ENCODE measurements at regions not wholly inside any gene's neighbourhood (a gene's known extent, or its start where the extent isn't known, plus 50 kb on each side); places are given as distances from the start of the nearest gene placed in this dataset.

- Histone ChIP-seq H3K27me3 (no peaks in the 10 kb centered on the region), H3K4me3 (no peak overlapping the region), H3K4me1 (peaks cover 0 to under 1% (median 0%) of the 10 kb centered on the region in 3 donors), H3K9me3 (no peaks in the 10 kb centered on the region), H3K36me3 (no peaks in the 10 kb centered on the region), H3K27ac (no peak overlapping the region)
- TF ChIP-seq POLR2AphosphoS5 (IDR thresholded peaks at IDR 0.05) = no peak
- no peak for TF ChIP-seq EP300 (IDR thresholded peaks at IDR 0.05)
- TF ChIP-seq POLR2A (IDR thresholded peaks at IDR 0.05) = no peak
- no peak for TF ChIP-seq CTCF (IDR thresholded peaks at IDR 0.05)
- ATAC-seq = no peak
Measured at GRCh38 chrX:51798701-51799100, 55.5 kb downstream of the GSPT2 start.

- no peak for ATAC-seq
Measured at GRCh38 chrX:51802917-51803688, 59.9 kb downstream of the GSPT2 start.

GRCh38 chrX:51803833-51804232 lies 60.6 kb downstream of the GSPT2 start:
- Histone ChIP-seq H3K36me3 (no peaks in the 10 kb centered on the region), H3K27me3 (no peaks in the 10 kb centered on the region), H3K4me3 (peak overlapping the region in 1 of 2 donors; percentile 59), H3K27ac (no peak overlapping the region), H3K9me3 (no peaks in the 10 kb centered on the region), H3K4me1 (peaks cover 0 to 7% (median 0%) of the 10 kb centered on the region in 3 donors)
- no peak for ATAC-seq
- no peak for TF ChIP-seq POLR2AphosphoS5 (IDR thresholded peaks at IDR 0.05)
- no peak for TF ChIP-seq CTCF (IDR thresholded peaks at IDR 0.05)
- no peak for TF ChIP-seq EP300 (IDR thresholded peaks at IDR 0.05)
- no peak for TF ChIP-seq POLR2A (IDR thresholded peaks at IDR 0.05)
- 26 to 67% methylated on average over 2 to 3 of the region's 3 CpGs for WGBS, 2 donors (ENCODE audit: low coverage in 1 of 2)

More at GRCh38 chrX:51802917-51803688, 59.9 kb downstream of the GSPT2 start:
- H3K4me3 ChIP-seq = peak overlapping the region; percentile 59 to 98
- H3K4me1 ChIP-seq = peaks cover 0 to 7% (median 0%) of the 10 kb centered on the region in 3 donors
- peak overlapping the region in 3 of 4 donors; percentile 55 to 61 (median 61) for H3K27ac ChIP-seq
- H3K27me3 ChIP-seq = no peaks in the 10 kb centered on the region
- no peaks in the 10 kb centered on the region for H3K9me3 ChIP-seq
- WGBS, 2 donors (ENCODE audit: low coverage in 1 of 2) = 0 to 8% methylated on average over 15 to 22 of the region's 26 CpGs
- TF ChIP-seq POLR2AphosphoS5 (IDR thresholded peaks at IDR 0.05) = no peak
- no peak for TF ChIP-seq CTCF (IDR thresholded peaks at IDR 0.05)
- TF ChIP-seq POLR2A (IDR thresholded peaks at IDR 0.05) = no peak
- TF ChIP-seq EP300 (IDR thresholded peaks at IDR 0.05) = no peak
- no peaks in the 10 kb centered on the region for H3K36me3 ChIP-seq

GRCh38 chrX:51804741-51805140 lies 61.5 kb downstream of the GSPT2 start:
- WGBS, 2 donors (ENCODE audit: low coverage in 1 of 2) = 53 to 82% methylated on average over 2 to 5 of the region's 5 CpGs

More at GRCh38 chrX:51804741-51805140, 61.5 kb downstream of the GSPT2 start:
- H3K4me1 ChIP-seq = peaks cover 0 to 7% (median 0%) of the 10 kb centered on the region in 3 donors
- no peak overlapping the region for H3K4me3 ChIP-seq
- no peak for ATAC-seq
- no peak overlapping the region for H3K27ac ChIP-seq
- no peaks in the 10 kb centered on the region for H3K9me3 ChIP-seq
- TF ChIP-seq POLR2A (IDR thresholded peaks at IDR 0.05) = no peak
- TF ChIP-seq CTCF (IDR thresholded peaks at IDR 0.05) = no peak
- no peak for TF ChIP-seq POLR2AphosphoS5 (IDR thresholded peaks at IDR 0.05)
- TF ChIP-seq EP300 (IDR thresholded peaks at IDR 0.05) = no peak
- no peaks in the 10 kb centered on the region for H3K36me3 ChIP-seq
- no peaks in the 10 kb centered on the region for H3K27me3 ChIP-seq
